HEK293 (cell line): ENCODE measurements at regions not wholly inside any gene's neighbourhood (a gene's known extent, or its start where the extent isn't known, plus 50 kb on each side); places are given as distances from the start of the nearest gene placed in this dataset.

Experiments used
- CTCF ChIA-PET: fragments of 350-600 bp; formaldehyde crosslinking; extraction: SDS; loops from one replicate; lab custom pipeline; 2021; ENCODE audit warnings: antibody characterized with exemption; lab: Yijun Ruan, JAX
- POLR2A ChIA-PET: fragments of 300-600 bp; formaldehyde crosslinking; extraction: SDS; loops from one replicate; lab custom pipeline; 2020; ENCODE audit warnings: antibody characterized with exemption, inconsistent platforms; lab: Yijun Ruan, JAX
- H3K27ac ChIP-seq: fragments of 200-500 bp; sonication (Bioruptor generic); 2 replicates; pipeline ENCODE4 v1.5.1; 2014; ENCODE audit warnings: low read depth, low read length, control low read depth, inconsistent platforms; ENCODE audit errors: extremely low read depth
- H3K36me3 ChIP-seq, 2 experiments: fragments of 200-500 bp in 1 of 2; sonication (Bioruptor generic) in 1 of 2; 1 replicate in 1 of 2; 2 replicates in 1 of 2; pipeline ENCODE4 v1.5.1; 2014 to 2017; ENCODE audit warnings: inconsistent platforms in 2 of 2, low read length in 2 of 2; ENCODE audit not compliant: control insufficient read depth in 2 of 2, insufficient read depth in 1 of 2
- H3K4me1 ChIP-seq: fragments of 200-500 bp; sonication (Bioruptor generic); 2 replicates; pipeline ENCODE4 v1.5.1; 2014; ENCODE audit warnings: mild to moderate bottlenecking, low read length, inconsistent platforms; ENCODE audit not compliant: control insufficient read depth, insufficient read depth
- H3K4me3 ChIP-seq: 2 replicates; pipeline ENCODE4 v1.5.1; 2011; ENCODE audit warnings: low read depth, mild to moderate bottlenecking, control low read depth, low read length, moderate library complexity
- H3K9me3 ChIP-seq: fragments of 200-500 bp; sonication (Bioruptor generic); 2 replicates; pipeline ENCODE4 v1.5.1; 2014; ENCODE audit warnings: low read depth, low read length, inconsistent platforms; ENCODE audit not compliant: control insufficient read depth, insufficient read depth
- BCL11B ChIP-seq: fragments of 450-650 bp; formaldehyde crosslinking; IDR thresholded peaks from 2 replicates; pipeline ENCODE4 v1.5.1; 2016; ENCODE audit warnings: low read depth, missing biosample characterization, missing genetic modification characterization
- KLF17 ChIP-seq: fragments of 450-650 bp; formaldehyde crosslinking; IDR thresholded peaks from 2 replicates; pipeline ENCODE4 v1.5.1; 2016; ENCODE audit warnings: missing biosample characterization, missing genetic modification characterization
- KLF8 ChIP-seq: fragments of 450-650 bp; formaldehyde crosslinking; IDR thresholded peaks from 2 replicates; pipeline ENCODE4 v1.5.1; 2016; ENCODE audit warnings: missing biosample characterization, missing genetic modification characterization
- MZF1 ChIP-seq: fragments of 450-650 bp; formaldehyde crosslinking; IDR thresholded peaks from 2 replicates; pipeline ENCODE4 v1.5.1; 2017; ENCODE audit warnings: missing biosample characterization, missing genetic modification characterization, borderline replicate concordance
- PRDM1 ChIP-seq: fragments of 450-650 bp; formaldehyde crosslinking; IDR thresholded peaks from 2 replicates; pipeline ENCODE4; 2016; ENCODE audit warnings: missing biosample characterization, missing genetic modification characterization
- PRDM4 ChIP-seq: fragments of 450-650 bp; formaldehyde crosslinking; IDR thresholded peaks from 2 replicates; pipeline ENCODE4 v1.5.1; 2017; ENCODE audit warnings: missing biosample characterization, missing genetic modification characterization
- REST ChIP-seq: fragments of 450-650 bp; formaldehyde crosslinking; IDR thresholded peaks from 2 replicates; pipeline ENCODE4 v1.5.1; 2016; ENCODE audit warnings: missing biosample characterization, missing genetic modification characterization
- SALL2 ChIP-seq: fragments of 450-650 bp; formaldehyde crosslinking; IDR thresholded peaks from 2 replicates; pipeline ENCODE4 v1.5.0; 2017; ENCODE audit warnings: missing biosample characterization, mild to moderate bottlenecking, missing genetic modification characterization, borderline replicate concordance
- SCRT1 ChIP-seq: fragments of 450-650 bp; formaldehyde crosslinking; IDR thresholded peaks from 2 replicates; pipeline ENCODE4 v1.5.1; 2016; ENCODE audit warnings: missing biosample characterization, missing genetic modification characterization, borderline replicate concordance
- ZNF114 ChIP-seq: fragments of 450-650 bp; formaldehyde crosslinking; IDR thresholded peaks from 2 replicates; pipeline ENCODE4 v1.5.0; 2017; ENCODE audit warnings: missing biosample characterization, missing genetic modification characterization
- ZNF169 ChIP-seq: fragments of 450-650 bp; formaldehyde crosslinking; IDR thresholded peaks from 2 replicates; pipeline ENCODE4 v1.5.1; 2016; ENCODE audit warnings: missing biosample characterization, missing genetic modification characterization
- ZNF202 ChIP-seq: fragments of 450-650 bp; formaldehyde crosslinking; IDR thresholded peaks from 2 replicates; pipeline ENCODE4 v1.5.1; 2016; ENCODE audit warnings: missing biosample characterization, missing genetic modification characterization, borderline replicate concordance
- ZNF292 ChIP-seq: fragments of 450-650 bp; formaldehyde crosslinking; IDR thresholded peaks from 2 replicates; pipeline ENCODE4 v1.5.1; 2016; ENCODE audit warnings: low read depth, missing biosample characterization, missing genetic modification characterization, borderline replicate concordance
- ZNF350 ChIP-seq: fragments of 450-650 bp; formaldehyde crosslinking; IDR thresholded peaks from 2 replicates; pipeline ENCODE4 v1.5.0; 2017; ENCODE audit warnings: missing biosample characterization, mild to moderate bottlenecking, missing genetic modification characterization
- ZNF416 ChIP-seq: fragments of 450-650 bp; formaldehyde crosslinking; IDR thresholded peaks from 2 replicates; pipeline ENCODE4 v1.5.1; 2016; ENCODE audit warnings: missing biosample characterization, missing genetic modification characterization
- ZNF513 ChIP-seq: fragments of 450-650 bp; IDR thresholded peaks from 2 replicates; pipeline ENCODE4 v1.5.1; 2018; ENCODE audit warnings: missing biosample characterization, missing genetic modification characterization
- ZNF548 ChIP-seq: fragments of 450-650 bp; formaldehyde crosslinking; IDR thresholded peaks from 2 replicates; pipeline ENCODE4 v1.5.1; 2016; ENCODE audit warnings: missing biosample characterization, missing genetic modification characterization
- ZNF585B ChIP-seq: fragments of 450-650 bp; formaldehyde crosslinking; IDR thresholded peaks from 2 replicates; pipeline ENCODE4 v1.5.1; 2016; ENCODE audit warnings: missing biosample characterization, missing genetic modification characterization
- ZNF621 ChIP-seq: fragments of 450-650 bp; formaldehyde crosslinking; IDR thresholded peaks from 2 replicates; pipeline ENCODE4 v1.5.1; 2017; ENCODE audit warnings: missing biosample characterization, missing genetic modification characterization
- ZNF639 ChIP-seq: fragments of 450-650 bp; formaldehyde crosslinking; IDR thresholded peaks from 2 replicates; pipeline ENCODE4 v1.5.1; 2016; ENCODE audit warnings: missing biosample characterization, missing genetic modification characterization
- ZNF768 ChIP-seq: fragments of 450-650 bp; formaldehyde crosslinking; IDR thresholded peaks from 2 replicates; pipeline ENCODE4 v1.5.1; 2018; ENCODE audit warnings: missing biosample characterization, mild to moderate bottlenecking, missing genetic modification characterization
- ZNF830 ChIP-seq: fragments of 450-650 bp; IDR thresholded peaks from 2 replicates; pipeline ENCODE4 v1.5.0; 2018; ENCODE audit warnings: missing biosample characterization, missing genetic modification characterization, low read depth, mild to moderate bottlenecking, moderate library complexity
- TF ChIP-seq, protein P1 (sequence below): fragments of 450-650 bp; formaldehyde crosslinking; IDR thresholded peaks from 2 replicates; pipeline ENCODE4 v1.5.1; 2017; ENCODE audit warnings: missing biosample characterization, missing genetic modification characterization

DNA sequence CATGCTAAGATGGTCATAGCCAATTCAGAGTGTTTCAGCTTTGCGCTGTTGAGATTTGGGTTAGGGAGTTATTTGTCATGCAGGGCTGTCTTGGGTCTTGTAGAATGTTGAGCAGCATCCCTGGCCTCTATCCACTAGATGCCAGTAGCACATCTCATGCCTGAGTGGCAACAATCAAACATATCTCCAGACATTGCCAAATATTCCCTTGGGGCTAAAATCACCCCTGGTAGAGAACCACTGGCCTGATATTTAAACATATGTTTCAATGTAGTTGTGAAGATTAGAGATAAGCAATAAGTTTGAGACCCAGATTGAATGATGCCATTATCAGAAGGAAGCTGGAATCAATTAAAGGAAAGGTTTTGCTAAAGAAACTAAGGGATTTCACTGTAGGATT is 463.3 kb downstream of the DOK5 start (continued):
- TF ChIP-seq ZNF513 (tag by site-specific recombination) (no peak), ZNF830 (no peak), KLF17 (no peak), ZNF639 (tag by site-specific recombination) (no peak), ZNF768 (tag by site-specific recombination) (no peak)
- TF ChIP-seq, all 188 proteins: peak for 0

DNA sequence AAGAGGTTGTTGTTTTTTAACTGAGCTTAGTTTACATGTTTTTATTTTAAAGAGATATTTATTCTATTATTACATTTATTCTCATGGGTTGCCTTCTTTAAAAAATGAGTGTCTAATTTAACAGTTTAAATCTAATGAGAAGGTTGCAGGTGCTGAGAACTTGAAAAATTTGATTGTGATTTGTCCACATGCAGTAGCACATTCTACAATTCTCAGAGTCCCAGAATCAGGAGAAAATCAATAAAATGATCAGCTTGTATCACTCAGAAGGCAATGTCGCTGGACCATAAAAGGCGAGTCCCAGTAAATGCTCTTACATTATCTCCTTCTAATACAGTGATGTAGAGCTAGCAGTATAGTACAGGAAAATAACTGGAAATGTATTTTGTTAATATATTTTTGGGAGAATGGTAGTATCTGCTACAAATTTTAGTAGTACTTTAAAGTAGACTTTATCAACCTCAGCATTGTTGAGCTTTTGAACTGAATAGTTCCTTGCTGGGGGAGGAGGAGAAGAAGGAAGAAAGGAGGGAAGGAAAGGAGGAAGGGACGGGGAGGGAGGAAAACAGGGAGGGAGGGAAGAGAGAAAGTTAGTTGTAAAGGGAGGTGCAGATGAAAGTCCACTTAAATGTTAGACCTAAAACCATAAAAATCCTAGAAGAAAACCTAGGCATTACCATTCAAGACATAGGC is 458.0 kb downstream of the DOK5 start:
- Histone ChIP-seq H3K36me3 (no peaks in the 10 kb centered on the region), H3K4me3 (no peak overlapping the region), H3K9me3 (no peaks in the 10 kb centered on the region), H3K27ac (no peak overlapping the region), H3K4me1 (no peaks in the 10 kb centered on the region)
- TF ChIP-seq ZNF548 (no peak), PRDM1 (tag by site-specific recombination) (no peak), ZNF202 (tag by site-specific recombination) (no peak), ZNF350 (tag by site-specific recombination) (no peak), PRDM4 (tag by site-specific recombination) (no peak), SALL2 (tag by site-specific recombination) (no peak), BCL11B (no peak), SCRT1 (tag by site-specific recombination) (no peak), MZF1 (tag by site-specific recombination) (no peak), ZNF114 (tag by site-specific recombination) (no peak), ZNF416 (no peak), ZNF169 (tag by site-specific recombination) (no peak), KLF8 (no peak), ZNF585B (tag by site-specific recombination) (no peak), ZNF621 (no peak), ZNF292 (tag by site-specific recombination) (no peak), REST (no peak)
- TF ChIP-seq, protein P1, sequence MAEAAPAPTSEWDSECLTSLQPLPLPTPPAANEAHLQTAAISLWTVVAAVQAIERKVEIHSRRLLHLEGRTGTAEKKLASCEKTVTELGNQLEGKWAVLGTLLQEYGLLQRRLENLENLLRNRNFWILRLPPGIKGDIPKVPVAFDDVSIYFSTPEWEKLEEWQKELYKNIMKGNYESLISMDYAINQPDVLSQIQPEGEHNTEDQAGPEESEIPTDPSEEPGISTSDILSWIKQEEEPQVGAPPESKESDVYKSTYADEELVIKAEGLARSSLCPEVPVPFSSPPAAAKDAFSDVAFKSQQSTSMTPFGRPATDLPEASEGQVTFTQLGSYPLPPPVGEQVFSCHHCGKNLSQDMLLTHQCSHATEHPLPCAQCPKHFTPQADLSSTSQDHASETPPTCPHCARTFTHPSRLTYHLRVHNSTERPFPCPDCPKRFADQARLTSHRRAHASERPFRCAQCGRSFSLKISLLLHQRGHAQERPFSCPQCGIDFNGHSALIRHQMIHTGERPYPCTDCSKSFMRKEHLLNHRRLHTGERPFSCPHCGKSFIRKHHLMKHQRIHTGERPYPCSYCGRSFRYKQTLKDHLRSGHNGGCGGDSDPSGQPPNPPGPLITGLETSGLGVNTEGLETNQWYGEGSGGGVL (tag by site-specific recombination), result no peak
- CTCF ChIA-PET, result no interaction called here
- POLR2A ChIA-PET, result no interaction called here
